Loucy (cell line): ENCODE measurements at regions not wholly inside any gene's neighbourhood (a gene's known extent, or its start where the extent isn't known, plus 50 kb on each side); places are given as distances from the start of the nearest gene placed in this dataset.
A peak's percentile ranks its signal among the peaks of the same experiment; 100 is the strongest.

Experiments used
- H2AFZ ChIP-seq: fragments of 200-600 bp; sonication (generic); 2 replicates; pipeline ENCODE4 v1.6.0; 2016; ENCODE audit warnings: antibody characterized with exemption, mild to moderate bottlenecking, low read length, moderate library complexity
- H3F3A ChIP-seq: fragments of 200-600 bp; 2 replicates; pipeline ENCODE4 v1.6.0; 2016; ENCODE audit warnings: antibody characterized with exemption, low read depth, mild to moderate bottlenecking
- H3K27me3 ChIP-seq: fragments of 200-600 bp; sonication (generic); 2 replicates; pipeline ENCODE4 v1.6.1; 2014; ENCODE audit warnings: low read length, mild to moderate bottlenecking; ENCODE audit not compliant: insufficient read depth, poor library complexity, severe bottlenecking
- H3K36me3 ChIP-seq: fragments of 200-600 bp; sonication (generic); 2 replicates; pipeline ENCODE4 v1.6.1; 2016; ENCODE audit warnings: low read length; ENCODE audit not compliant: insufficient read depth
- H3K4me1 ChIP-seq: fragments of 200-600 bp; sonication (generic); 2 replicates; pipeline ENCODE4 v1.5.1; 2014; ENCODE audit warnings: low read length, mild to moderate bottlenecking; ENCODE audit not compliant: insufficient read depth, poor library complexity, severe bottlenecking
- H3K4me2 ChIP-seq: fragments of 200-600 bp; sonication (generic); 2 replicates; pipeline ENCODE4 v1.6.0; 2014; ENCODE audit warnings: antibody characterized with exemption, low read length, low read depth, mild to moderate bottlenecking; ENCODE audit not compliant: poor library complexity, severe bottlenecking
- H3K4me3 ChIP-seq: fragments of 200-600 bp; sonication (generic); 2 replicates; pipeline ENCODE4 v1.5.1; 2014; ENCODE audit warnings: low read length, mild to moderate bottlenecking, mixed read lengths; ENCODE audit not compliant: poor library complexity, severe bottlenecking
- H3K79me2 ChIP-seq: fragments of 200-600 bp; sonication (generic); 2 replicates; pipeline ENCODE4 v1.6.1; 2014; ENCODE audit warnings: low read length; ENCODE audit not compliant: insufficient read depth
- H3K9ac ChIP-seq: fragments of 200-600 bp; sonication (generic); 2 replicates; pipeline ENCODE4 v1.6.0; 2014; ENCODE audit warnings: mild to moderate bottlenecking, low read depth, low read length, moderate library complexity; ENCODE audit not compliant: poor library complexity, severe bottlenecking
- H3K9me2 ChIP-seq: fragments of 200-600 bp; sonication (generic); replicated peaks from 2 replicates; pipeline ENCODE4 v1.6.1; 2016; ENCODE audit warnings: low read depth, low read length, mixed read lengths
- H3K9me3 ChIP-seq: fragments of 200-600 bp; sonication (generic); 2 replicates; pipeline ENCODE4 v1.6.1; 2014; ENCODE audit warnings: mild to moderate bottlenecking, antibody characterized with exemption, low read length, low read depth; ENCODE audit not compliant: insufficient read depth
- H4K20me1 ChIP-seq: fragments of 200-600 bp; sonication (generic); 2 replicates; pipeline ENCODE4 v1.6.0; 2014; ENCODE audit warnings: antibody characterized with exemption, low read length, mild to moderate bottlenecking; ENCODE audit not compliant: insufficient read depth, poor library complexity, severe bottlenecking
- CTCF ChIP-seq: fragments of 200-600 bp; sonication (generic); conservative IDR thresholded peaks from 2 replicates; pipeline ENCODE4 v1.5.1; 2014; ENCODE audit warnings: mild to moderate bottlenecking, antibody characterized with exemption, low read length
- EZH2phosphoT487 ChIP-seq: fragments of 200-600 bp; IDR thresholded peaks from 2 replicates; pipeline ENCODE4 v1.6.1; 2018; ENCODE audit warnings: antibody characterized with exemption, mild to moderate bottlenecking, moderate library complexity, borderline replicate concordance

DNA sequence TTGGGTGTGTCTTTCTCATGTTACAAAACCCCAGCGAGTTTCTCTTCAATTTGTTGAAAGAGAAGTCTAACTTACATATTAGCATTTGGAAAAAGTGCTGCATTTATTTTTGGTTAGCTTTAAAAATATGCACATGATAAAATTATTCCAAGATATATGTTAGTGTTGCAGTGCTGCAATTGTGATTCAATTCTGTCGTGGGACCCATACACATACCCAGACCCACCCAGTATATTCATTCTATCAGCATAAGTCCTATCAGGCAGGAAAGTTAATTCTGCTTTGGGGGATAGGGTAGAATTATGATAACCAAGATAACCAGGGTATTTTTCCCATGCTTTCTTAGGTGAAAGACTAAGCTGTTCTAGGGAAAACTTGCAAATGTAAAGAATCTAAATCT is 313.5 kb downstream of the EPHA7 start:
- Histone ChIP-seq H3K9ac (no peak overlapping the region), H3K27me3 (no peaks in the 10 kb centered on the region), H3K79me2 (no peaks in the 10 kb centered on the region), H3K9me2 (no peaks in the 10 kb centered on the region), H3K4me1 (no peaks in the 10 kb centered on the region), H3F3A (no peaks in the 10 kb centered on the region), H2AFZ (no peak overlapping the region), H3K4me3 (no peak overlapping the region), H3K9me3 (no peaks in the 10 kb centered on the region), H4K20me1 (no peaks in the 10 kb centered on the region), H3K4me2 (no peak overlapping the region), H3K36me3 (no peaks in the 10 kb centered on the region)
- TF ChIP-seq EZH2phosphoT487 (no peak), CTCF (no peak)

DNA sequence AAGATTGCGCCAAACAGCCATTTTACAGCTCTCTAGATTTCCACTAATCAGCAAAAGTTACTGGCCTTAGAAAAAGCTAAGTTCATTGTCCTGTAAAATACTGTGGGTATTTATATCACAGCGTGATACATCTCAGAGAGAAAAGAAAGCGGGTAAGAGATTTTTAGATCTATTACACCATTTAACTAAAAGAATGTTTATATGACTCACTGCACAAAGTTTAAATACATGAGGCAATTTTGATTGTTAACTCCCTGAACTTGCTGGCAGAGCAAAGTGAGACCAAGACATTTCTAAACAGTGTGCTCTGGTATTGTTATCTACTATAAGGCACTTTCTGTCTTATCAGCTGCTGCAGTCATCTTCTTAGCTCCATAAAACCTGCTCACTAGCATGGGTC is 314.3 kb downstream of the EPHA7 start:
- no peak overlapping the region for H3K9ac ChIP-seq
- H2AFZ ChIP-seq: peak overlapping the region; percentile 44; the same call in 1 of the 2 replicates
- no peaks in the 10 kb centered on the region for H3K4me1 ChIP-seq
- H3K36me3 ChIP-seq: no peaks in the 10 kb centered on the region
- H3K79me2 ChIP-seq: no peaks in the 10 kb centered on the region
- no peaks in the 10 kb centered on the region for H3F3A ChIP-seq
- H3K9me3 ChIP-seq: no peaks in the 10 kb centered on the region
- TF ChIP-seq CTCF: no peak
- TF ChIP-seq EZH2phosphoT487: no peak
- no peak overlapping the region for H3K4me3 ChIP-seq
- no peaks in the 10 kb centered on the region for H3K27me3 ChIP-seq
- H3K9me2 ChIP-seq: no peaks in the 10 kb centered on the region
- no peak overlapping the region for H3K4me2 ChIP-seq
- H4K20me1 ChIP-seq: no peaks in the 10 kb centered on the region

DNA sequence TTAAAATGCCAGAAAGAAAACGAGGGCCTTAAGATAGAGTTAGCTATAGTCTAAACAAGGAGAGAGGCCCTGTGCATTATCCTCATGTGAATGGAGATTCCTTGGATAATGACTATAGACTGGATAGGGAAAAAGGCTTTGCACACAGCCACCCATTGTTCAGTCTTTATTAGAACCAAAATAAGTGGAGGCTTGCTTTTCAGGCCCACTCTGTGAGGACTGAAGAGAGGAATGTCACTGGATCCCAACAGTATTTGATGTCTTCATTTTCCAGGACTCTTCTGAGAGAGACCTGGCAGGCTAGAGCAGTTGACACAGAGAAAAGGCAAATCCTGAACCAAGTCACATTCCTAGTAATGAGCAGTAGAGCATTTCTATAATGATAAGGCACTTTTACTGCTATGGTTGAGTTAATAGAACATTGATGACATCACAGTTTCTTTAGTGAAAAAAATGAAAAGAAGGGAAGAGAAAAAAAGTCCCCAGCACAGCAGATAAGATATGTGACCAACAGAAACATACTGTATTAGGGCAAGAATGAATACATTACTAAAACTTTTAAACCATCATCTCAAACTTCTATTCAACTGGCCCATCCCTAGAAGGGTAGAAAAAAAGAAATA is 315.1 kb downstream of the EPHA7 start:
- H3F3A ChIP-seq: no peaks in the 10 kb centered on the region
- H3K4me2 ChIP-seq: no peak overlapping the region
- H3K4me3 ChIP-seq: no peak overlapping the region
- H3K27me3 ChIP-seq: no peaks in the 10 kb centered on the region
- H4K20me1 ChIP-seq: no peaks in the 10 kb centered on the region
- H3K9me2 ChIP-seq: no peaks in the 10 kb centered on the region
- H3K9ac ChIP-seq: no peak overlapping the region
- no peaks in the 10 kb centered on the region for H3K79me2 ChIP-seq
- no peak overlapping the region for H2AFZ ChIP-seq
- H3K4me1 ChIP-seq: no peaks in the 10 kb centered on the region
- H3K9me3 ChIP-seq: no peaks in the 10 kb centered on the region
- TF ChIP-seq CTCF: no peak
- TF ChIP-seq EZH2phosphoT487: no peak
- no peaks in the 10 kb centered on the region for H3K36me3 ChIP-seq
